ENCODE measurements at regions not wholly inside any gene's neighbourhood (a gene's known extent, or its start where the extent isn't known, plus 50 kb on each side); places are given as distances from the start of the nearest gene placed in this dataset.

- no peak for TF ChIP-seq CTCF (conservative IDR thresholded peaks at IDR 0.05)
- Mint-ChIP-seq H3K27me3 (ENCODE audit: low read depth) (peaks cover 3% of the 10 kb centered on the region; the same call in 1 of the 2 replicates), H3K9me3 (no peaks in the 10 kb centered on the region), H3K4me3 (no peak overlapping the region), H3K36me3 (ENCODE audit: insufficient read depth in 1 of 3, low read depth in 3 of 3) (no peaks in the 10 kb centered on the region), H3K4me1 (no peaks in the 10 kb centered on the region), H3K27ac (no peak overlapping the region)
- H3K79me1 ChIP-seq (ENCODE audit: insufficient read depth, low read depth, low read length, poor library complexity, severe bottlenecking), result no peaks in the 10 kb centered on the region
- no peak overlapping the region for H3K56ac ChIP-seq (ENCODE audit: insufficient read length, low read depth, low read length)
- H4K5ac ChIP-seq (ENCODE audit: insufficient read length, low read depth, low read length), result no peak overlapping the region
- H4K8ac ChIP-seq (replicated peaks; ENCODE audit: insufficient read length, low read depth, low read length), result no peak overlapping the region
- WGBS (ENCODE audit: extremely low coverage, insufficient read length, low lambda C conversion rate), result no CpG with 5 or more reads among the region's 1 CpG
- H3K27me3 ChIP-seq (ENCODE audit: insufficient read depth, low read length), result no peaks in the 10 kb centered on the region; the same call in 1 of the 2 replicates
- H3K14ac ChIP-seq (ENCODE audit: insufficient read depth, low read length), result no peak overlapping the region
- H2BK15ac ChIP-seq (ENCODE audit: low read depth, low read length), result no peak overlapping the region
- H3K4ac ChIP-seq (ENCODE audit: low read depth, low read length), result no peak overlapping the region
- H3K9ac ChIP-seq (ENCODE audit: extremely low read depth, insufficient read length, low read length), result no peak overlapping the region
- DNase-seq, result no peak
- no peaks in the 10 kb centered on the region for H4K20me1 ChIP-seq (ENCODE audit: control insufficient read depth, insufficient read depth, insufficient read length)
- H3K27ac ChIP-seq (ENCODE audit: insufficient read length, low read depth, low read length), result no peak overlapping the region
- H3K23me2 ChIP-seq (ENCODE audit: insufficient read length, low read depth, low read length, poor library complexity, severe bottlenecking), result no peaks in the 10 kb centered on the region
- no peak overlapping the region for H2BK12ac ChIP-seq (ENCODE audit: insufficient read length, low read depth, low read length)
- H2BK20ac ChIP-seq (ENCODE audit: low read depth, low read length, poor library complexity, severe bottlenecking), result no peak overlapping the region
- no peaks in the 10 kb centered on the region for H3K4me1 ChIP-seq (ENCODE audit: insufficient read depth, low read length)
- H2AK5ac ChIP-seq (ENCODE audit: insufficient read length, low read length), result no peak overlapping the region
- H3K4me2 ChIP-seq (ENCODE audit: insufficient read depth, insufficient read length, low read length), result no peak overlapping the region
- no peaks in the 10 kb centered on the region for H3K79me2 ChIP-seq (ENCODE audit: insufficient read depth, low read length)
- no peak overlapping the region for H3K18ac ChIP-seq (ENCODE audit: insufficient read length, low read depth, low read length)
- no peaks in the 10 kb centered on the region for H3K9me3 ChIP-seq (ENCODE audit: control insufficient read depth, low read depth, low read length)
- H3K23ac ChIP-seq (ENCODE audit: insufficient read length, low read depth, low read length), result no peak overlapping the region
- no peak overlapping the region for H2AFZ ChIP-seq (ENCODE audit: low read length)
- H4K91ac ChIP-seq (ENCODE audit: insufficient read length, low read depth, low read length), result no peak overlapping the region
- no peak overlapping the region for H2BK120ac ChIP-seq (ENCODE audit: low read depth, low read length, poor library complexity, severe bottlenecking)
- H3T11ph ChIP-seq (ENCODE audit: low read length), result no peak overlapping the region
- no peak overlapping the region for H2BK5ac ChIP-seq (ENCODE audit: insufficient read length, low read length)
Measured at GRCh38 chr1:190588424-190588823, 110.8 kb upstream of the BRINP3 start.
